Fibroblast of mammary gland (primary cell): ENCODE measurements at regions not wholly inside any gene's neighbourhood (a gene's known extent, or its start where the extent isn't known, plus 50 kb on each side); places are given as distances from the start of the nearest gene placed in this dataset.
"Not testable (repeated sequence)": the region's sequence is repeated elsewhere in the genome, so short reads cannot be mapped to it uniquely, and the experiment has no call there.

Experiments
- DNase-seq: peaks from one replicate; pipeline ENCODE4 v3.0.0-alpha.2; 2010; ENCODE audit warnings: low read depth
- H3K4me3 ChIP-seq: 2 replicates; pipeline ENCODE4 v1.5.1; 2011; ENCODE audit warnings: low read depth, mild to moderate bottlenecking, low read length, moderate library complexity; ENCODE audit not compliant: control insufficient read depth
- TF ChIP-seq, protein P1 (sequence below): conservative IDR thresholded peaks from 2 replicates; pipeline ENCODE4 v1.5.1; 2011; ENCODE audit warnings: low read depth, low read length, inconsistent platforms; ENCODE audit not compliant: control insufficient read depth, insufficient read depth

DNA sequence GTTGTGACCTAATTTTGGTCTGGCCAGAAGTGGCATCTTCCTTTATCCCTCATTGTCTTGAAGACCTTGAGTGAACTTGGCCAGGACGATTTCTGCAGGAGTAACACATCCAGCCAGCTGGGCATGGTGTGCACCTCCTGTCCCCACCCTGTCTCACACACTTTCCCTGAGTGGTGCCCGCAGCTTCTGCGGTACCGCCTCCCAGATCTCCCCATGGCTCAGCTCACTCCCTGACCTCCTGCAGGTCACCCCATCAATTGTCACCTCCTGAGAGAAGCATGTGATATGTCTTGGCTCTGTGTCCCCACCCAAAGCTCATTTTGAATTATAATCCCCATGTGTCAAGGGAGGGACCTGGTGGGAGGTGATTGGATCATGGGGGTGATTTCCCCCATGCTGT lies 50.2 kb upstream of the TP53I11 start:
- TF ChIP-seq, protein P1, sequence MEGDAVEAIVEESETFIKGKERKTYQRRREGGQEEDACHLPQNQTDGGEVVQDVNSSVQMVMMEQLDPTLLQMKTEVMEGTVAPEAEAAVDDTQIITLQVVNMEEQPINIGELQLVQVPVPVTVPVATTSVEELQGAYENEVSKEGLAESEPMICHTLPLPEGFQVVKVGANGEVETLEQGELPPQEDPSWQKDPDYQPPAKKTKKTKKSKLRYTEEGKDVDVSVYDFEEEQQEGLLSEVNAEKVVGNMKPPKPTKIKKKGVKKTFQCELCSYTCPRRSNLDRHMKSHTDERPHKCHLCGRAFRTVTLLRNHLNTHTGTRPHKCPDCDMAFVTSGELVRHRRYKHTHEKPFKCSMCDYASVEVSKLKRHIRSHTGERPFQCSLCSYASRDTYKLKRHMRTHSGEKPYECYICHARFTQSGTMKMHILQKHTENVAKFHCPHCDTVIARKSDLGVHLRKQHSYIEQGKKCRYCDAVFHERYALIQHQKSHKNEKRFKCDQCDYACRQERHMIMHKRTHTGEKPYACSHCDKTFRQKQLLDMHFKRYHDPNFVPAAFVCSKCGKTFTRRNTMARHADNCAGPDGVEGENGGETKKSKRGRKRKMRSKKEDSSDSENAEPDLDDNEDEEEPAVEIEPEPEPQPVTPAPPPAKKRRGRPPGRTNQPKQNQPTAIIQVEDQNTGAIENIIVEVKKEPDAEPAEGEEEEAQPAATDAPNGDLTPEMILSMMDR: no peak
- no peak overlapping the region for H3K4me3 ChIP-seq
- DNase-seq: no peak

GRCh38 chr11:45001466-45002165 lies 50.9 kb upstream of the TP53I11 start:
- DNase-seq: no peak
- no peak overlapping the region for H3K4me3 ChIP-seq
- TF ChIP-seq, protein P1: no peak

DNA sequence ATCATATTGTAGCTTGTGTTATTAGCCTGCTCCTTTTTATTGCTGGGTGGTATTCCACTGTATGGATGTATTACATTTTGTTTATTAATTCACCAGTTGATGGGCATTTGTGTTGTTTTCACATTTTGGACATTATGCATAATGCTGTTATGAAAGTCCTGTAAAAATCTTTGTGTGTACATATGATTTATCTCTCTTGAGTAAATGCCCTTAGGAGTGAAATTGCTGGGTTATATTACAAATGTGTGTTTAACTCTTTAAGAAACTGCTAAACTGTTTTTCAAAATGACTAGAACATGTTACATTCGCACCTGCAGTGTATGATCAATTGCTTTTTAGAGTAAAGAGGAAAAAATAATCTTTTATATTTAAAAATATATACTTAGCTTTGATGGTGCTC lies 54.4 kb upstream of the TP53I11 start:
- TF ChIP-seq, protein P1: no peak
- no peak overlapping the region for H3K4me3 ChIP-seq
- no peak for DNase-seq

- TF ChIP-seq, protein P1: no peak
- no peak for DNase-seq
- H3K4me3 ChIP-seq: no peak overlapping the region
Observed at GRCh38 chr11:45007011-45007410, 56.3 kb upstream of the TP53I11 start.

DNA sequence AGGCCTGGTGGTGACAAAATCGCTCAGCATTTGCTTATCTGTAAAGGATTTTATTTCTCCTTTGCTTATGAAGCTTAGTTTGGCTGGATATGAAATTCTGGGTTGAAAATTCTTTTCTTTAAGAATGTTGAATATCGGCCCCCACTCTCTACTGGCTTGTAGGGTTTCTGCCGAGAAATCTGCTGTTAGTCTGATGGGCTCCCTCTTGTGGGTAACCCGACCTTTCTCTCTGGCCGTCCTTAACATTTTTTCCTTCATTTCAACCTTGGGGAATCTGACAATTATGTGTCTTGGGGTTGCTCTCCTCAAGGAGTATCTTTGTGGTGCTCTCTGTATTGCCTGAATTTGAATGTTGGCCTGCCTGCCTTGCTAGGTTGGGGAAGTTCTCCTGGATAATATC lies 65.3 kb upstream of the TP53I11 start:
- H3K4me3 ChIP-seq, DNase-seq: not testable (repeated sequence)

DNA sequence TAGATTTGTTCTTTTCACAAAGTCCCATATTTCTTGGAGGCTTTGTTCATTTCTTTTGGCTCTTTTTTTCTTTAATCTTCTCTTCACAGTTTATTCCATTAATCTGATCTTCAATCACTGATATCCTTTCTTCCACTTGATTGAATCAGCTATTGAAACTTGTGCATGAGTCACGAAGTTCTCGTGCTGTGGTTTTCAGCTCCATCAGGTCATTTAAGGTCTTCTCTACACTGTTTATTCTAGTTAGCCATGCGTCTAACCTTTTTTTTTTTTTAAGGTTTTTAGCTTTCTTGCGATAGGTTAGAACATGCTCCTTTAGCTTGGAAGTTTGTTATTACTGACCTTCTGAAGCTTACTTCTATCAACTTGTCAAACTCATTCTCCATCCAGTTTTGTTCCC lies 65.8 kb upstream of the TP53I11 start:
- DNase-seq: peak; percentile 61
- H3K4me3 ChIP-seq: not testable (repeated sequence)

- TF ChIP-seq, protein P1: no peak
- DNase-seq: no peak
- H3K4me3 ChIP-seq: no peak overlapping the region
Observed at GRCh38 chr11:45017329-45017728, 66.6 kb upstream of the TP53I11 start.

DNA sequence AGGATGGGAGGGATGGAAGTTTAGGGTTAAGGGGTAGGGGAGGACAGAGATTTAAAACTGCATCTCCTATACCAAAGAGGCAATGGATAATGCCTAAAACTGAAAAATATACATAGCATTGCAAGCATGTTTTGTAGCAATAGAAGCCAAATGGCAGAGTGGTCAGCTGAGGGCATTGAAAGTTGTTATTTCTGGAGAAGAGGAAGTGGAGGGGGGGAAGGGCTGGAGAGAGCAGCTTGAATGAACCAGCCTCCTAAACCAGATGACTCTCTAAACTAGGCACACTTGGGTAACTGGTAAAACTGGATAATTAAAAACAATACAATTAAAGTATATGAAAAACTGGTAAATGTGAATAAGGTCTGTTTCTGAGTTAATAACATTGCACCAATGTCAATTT lies 70.3 kb upstream of the TP53I11 start:
- DNase-seq: no peak
- TF ChIP-seq, protein P1: no peak
- no peak overlapping the region for H3K4me3 ChIP-seq
